CD4-positive, alpha-beta memory T cell (primary cell): ENCODE measurements at regions not wholly inside any gene's neighbourhood (a gene's known extent, or its start where the extent isn't known, plus 50 kb on each side); places are given as distances from the start of the nearest gene placed in this dataset.

Source experiments
- CTCF ChIA-PET: fragments of 350-600 bp; sonication (Branson Sonifier 250); formaldehyde crosslinking; loops from one replicate; lab custom pipeline; 2021; ENCODE audit warnings: inconsistent platforms; ENCODE audit not compliant: partially characterized antibody; lab: Charles Lee
- POLR2A ChIA-PET: fragments of 350-600 bp; sonication (Branson Sonifier 250); formaldehyde crosslinking; loops from one replicate; lab custom pipeline; 2021; ENCODE audit not compliant: partially characterized antibody; lab: Charles Lee
- DNase-seq, 5 donors: peaks; one replicate each; pipeline versions ENCODE4 v3.0.0 to v3.0.0-alpha.2; 2020 to 2022; ENCODE audit warnings: mixed read lengths in 1 of 5
- H3K27ac ChIP-seq: one replicate; pipeline ENCODE4 v1.7.0; 2013; ENCODE audit warnings: low read depth, low read length
- H3K27me3 ChIP-seq: 2 replicates; pipeline ENCODE4 v1.7.0; 2013; ENCODE audit warnings: mild to moderate bottlenecking, low read length, moderate library complexity; ENCODE audit not compliant: insufficient read depth
- H3K36me3 ChIP-seq: 2 replicates; pipeline ENCODE4 v1.7.0; 2013; ENCODE audit warnings: mild to moderate bottlenecking, low read length, moderate library complexity; ENCODE audit not compliant: insufficient read depth
- H3K4me1 ChIP-seq: 2 replicates; pipeline ENCODE4 v1.7.0; 2013; ENCODE audit warnings: mild to moderate bottlenecking, low read length, moderate library complexity; ENCODE audit not compliant: insufficient read depth
- H3K4me3 ChIP-seq, 2 donors: one replicate each; pipeline ENCODE4 v1.7.0; 2013; ENCODE audit warnings: low read length in 2 of 2, mild to moderate bottlenecking in 1 of 2
- H3K9me3 ChIP-seq, 2 donors: one replicate each; pipeline ENCODE4 v1.7.0; 2013; ENCODE audit warnings: low read length in 2 of 2, control low read depth in 1 of 2; ENCODE audit not compliant: control insufficient read depth in 1 of 2
- H3K27ac Mint-ChIP-seq, 7 donors: one replicate each; pipeline ENCODE4 v1.8.0; 2020 to 2021; ENCODE audit warnings: mixed read lengths in 7 of 7, mild to moderate bottlenecking in 6 of 7, inconsistent platforms in 3 of 7, moderate library complexity in 3 of 7
- H3K27me3 Mint-ChIP-seq, 2 donors: one replicate each; pipeline ENCODE4 v1.8.0; 2020 to 2021; ENCODE audit warnings: mixed read lengths in 2 of 2
- H3K36me3 Mint-ChIP-seq, 2 donors: one replicate each; pipeline ENCODE4 v1.8.0; 2020 to 2021; ENCODE audit warnings: mixed read lengths in 2 of 2, inconsistent platforms in 1 of 2, mild to moderate bottlenecking in 1 of 2
- H3K4me1 Mint-ChIP-seq, 4 donors: one replicate each; pipeline ENCODE4 v1.8.0; 2020 to 2021; ENCODE audit warnings: mixed read lengths in 4 of 4, mild to moderate bottlenecking in 1 of 4
- H3K4me3 Mint-ChIP-seq, 8 donors: one replicate each; pipeline ENCODE4 v1.8.0; 2020 to 2021; ENCODE audit warnings: mixed read lengths in 8 of 8, mild to moderate bottlenecking in 7 of 8, moderate library complexity in 6 of 8, inconsistent platforms in 3 of 8
- H3K9me3 Mint-ChIP-seq, 8 donors: one replicate each; pipeline ENCODE4 v1.8.0; 2020 to 2021; ENCODE audit warnings: mixed read lengths in 8 of 8, mild to moderate bottlenecking in 5 of 8, inconsistent platforms in 3 of 8, moderate library complexity in 1 of 8
- intact Hi-C: fragments of 100-400 bp; cut with micrococcal nuclease; formaldehyde crosslinking; loops from one replicate; pipeline ENCODE4 v1.15.1; 2023

DNA sequence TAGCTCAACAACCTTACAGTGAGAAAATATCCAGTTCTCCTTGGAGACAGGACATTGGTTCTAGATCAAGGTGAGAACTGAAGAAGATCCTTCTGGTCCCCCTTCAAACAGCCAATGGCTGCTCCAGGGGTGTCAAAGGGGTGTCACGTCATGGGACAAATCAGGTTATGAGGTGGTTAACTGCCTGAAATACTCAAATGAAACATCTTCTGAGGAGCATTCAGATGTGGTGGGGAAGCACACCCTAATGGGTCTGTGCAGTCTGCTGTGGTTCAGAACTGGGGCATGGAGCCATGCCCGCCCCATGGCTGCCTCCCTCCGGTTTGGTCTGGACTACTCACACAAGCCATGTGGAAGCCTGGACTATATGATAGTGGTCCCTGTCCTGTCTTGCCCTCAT is 52.4 kb upstream of the PARP11 start:
- H3K27ac Mint-ChIP-seq: peak overlapping the region in 3 of 7 donors; percentile 3 to 55 (median 47)
- DNase-seq: no peak
- H3K27me3 Mint-ChIP-seq: no peaks in the 10 kb centered on the region
- peaks cover 18% of the 10 kb centered on the region for H3K4me1 ChIP-seq
- no peak overlapping the region for H3K4me3 Mint-ChIP-seq
- H3K36me3 Mint-ChIP-seq: peaks cover 0 to 5% of the 10 kb centered on the region in 2 donors
- peaks cover 17 to 50% (median 36%) of the 10 kb centered on the region in 4 donors for H3K4me1 Mint-ChIP-seq
- intact Hi-C loops: no loop called here
- peaks cover 0 to 2% (median 0%) of the 10 kb centered on the region in 8 donors for H3K9me3 Mint-ChIP-seq
- ChIA-PET POLR2A (interaction anchor here (0.9 to 2.1 kb wide), 2 partner anchors 28 to 37 kb away, joined by 3 to 6 read pairs; no protein-coding TSS in a partner anchor), CTCF (interaction anchor here (1.0 kb wide), 1 partner anchor 40 kb away, joined by 3 read pairs; no protein-coding TSS in a partner anchor)
- H3K36me3 ChIP-seq: no peaks in the 10 kb centered on the region
- no peak overlapping the region for H3K4me3 ChIP-seq
- H3K27ac ChIP-seq: no peak overlapping the region
- no peaks in the 10 kb centered on the region for H3K9me3 ChIP-seq
- H3K27me3 ChIP-seq: no peaks in the 10 kb centered on the region

DNA sequence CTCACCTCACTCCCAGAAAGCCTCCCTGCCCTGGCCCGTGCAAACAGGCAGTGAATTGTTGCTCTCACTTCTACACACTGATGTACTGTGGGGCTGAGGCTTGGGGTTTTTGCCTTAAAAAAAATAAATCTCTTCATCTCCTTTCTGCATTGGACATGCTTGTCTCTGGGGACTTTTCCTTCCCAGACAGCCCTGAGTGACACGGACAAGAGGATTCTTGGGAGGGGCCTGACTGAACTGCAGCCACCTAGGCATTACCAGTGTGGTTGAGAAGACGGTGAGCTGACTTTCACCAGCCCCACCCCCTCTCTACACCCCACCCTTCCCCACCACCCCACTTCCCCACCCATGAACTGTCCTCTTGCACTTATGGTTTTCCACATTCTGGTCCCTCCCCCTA is 51.6 kb upstream of the PARP11 start:
- Mint-ChIP-seq H3K9me3 (peaks cover 0 to 2% (median 0%) of the 10 kb centered on the region in 8 donors), H3K27ac (no peak overlapping the region), H3K27me3 (no peaks in the 10 kb centered on the region), H3K4me1 (peaks cover 15 to 41% (median 29%) of the 10 kb centered on the region in 4 donors), H3K4me3 (no peak overlapping the region), H3K36me3 (peaks cover 0 to 5% of the 10 kb centered on the region in 2 donors)
- intact Hi-C loops: no loop called here
- Histone ChIP-seq H3K9me3 (no peaks in the 10 kb centered on the region), H3K4me3 (no peak overlapping the region), H3K4me1 (peaks cover 11% of the 10 kb centered on the region), H3K27ac (no peak overlapping the region), H3K27me3 (no peaks in the 10 kb centered on the region), H3K36me3 (no peaks in the 10 kb centered on the region)
- ChIA-PET POLR2A (interaction anchor here (0.9 to 2.1 kb wide), 2 partner anchors 27 to 38 kb away, joined by 3 to 6 read pairs; no protein-coding TSS in a partner anchor), CTCF (no interaction called here)
- DNase-seq: no peak

DNA sequence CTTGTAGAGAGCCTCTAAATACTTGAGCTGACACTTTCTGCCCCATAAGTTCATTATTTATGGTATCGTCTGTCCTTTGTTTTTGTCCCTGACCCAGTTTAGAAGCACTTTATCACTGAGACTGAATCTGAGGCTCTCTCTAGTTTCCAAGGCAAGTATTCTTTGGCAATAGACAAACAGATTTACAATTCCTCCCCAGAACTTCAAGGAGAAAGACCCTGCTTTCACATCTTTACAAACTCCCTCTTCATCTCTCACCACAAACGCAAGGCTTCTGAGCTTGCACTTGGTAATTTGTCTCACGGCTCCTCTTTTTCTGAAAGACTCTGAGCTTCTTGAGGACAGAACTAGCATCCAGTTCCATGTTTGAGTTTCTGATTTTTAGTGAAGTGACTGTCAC is 49.8 kb upstream of the PARP11 start:
- intact Hi-C loops: no loop called here
- H3K27ac Mint-ChIP-seq: peak overlapping the region in 3 of 7 donors; percentile 53 to 72 (median 59)
- H3K27me3 Mint-ChIP-seq: no peaks in the 10 kb centered on the region
- peaks cover 0 to 2% (median 0%) of the 10 kb centered on the region in 8 donors for H3K9me3 Mint-ChIP-seq
- no peak overlapping the region for H3K27ac ChIP-seq
- H3K27me3 ChIP-seq: no peaks in the 10 kb centered on the region
- H3K4me1 ChIP-seq: peaks cover 9% of the 10 kb centered on the region
- peaks cover 13 to 25% (median 21%) of the 10 kb centered on the region in 4 donors for H3K4me1 Mint-ChIP-seq
- DNase-seq: no peak
- H3K4me3 ChIP-seq: no peak overlapping the region
- peaks cover 0 to 5% of the 10 kb centered on the region in 2 donors for H3K36me3 Mint-ChIP-seq
- H3K36me3 ChIP-seq: no peaks in the 10 kb centered on the region
- peak overlapping the region in 1 of 8 donors; percentile 9 for H3K4me3 Mint-ChIP-seq
- ChIA-PET CTCF (interaction anchor here (0.7 kb wide), 1 partner anchor 37 kb away, joined by 4 read pairs; no protein-coding TSS in a partner anchor), POLR2A (interaction anchor here (1.3 to 1.5 kb wide), 4 partner anchors 11 to 32 kb away, joined by 4 to 6 read pairs (median 4); no protein-coding TSS in a partner anchor)
- no peaks in the 10 kb centered on the region for H3K9me3 ChIP-seq
